Uterus (tissue), 3 donors: ENCODE measurements at regions not wholly inside any gene's neighbourhood (a gene's known extent, or its start where the extent isn't known, plus 50 kb on each side); places are given as distances from the start of the nearest gene placed in this dataset.
"Not testable (repeated sequence)": the region's sequence is repeated elsewhere in the genome, so short reads cannot be mapped to it uniquely, and the experiment has no call there.

Experiments
- DNase-seq, 2 donors: peaks; one replicate each; pipeline ENCODE4 v3.0.0-alpha.2; 2019 to 2020
- H3K27ac ChIP-seq, 2 donors: fragments of 200-600 bp; sonication (generic); 1 replicate in 1 of 2; 2 replicates in 1 of 2; pipeline ENCODE4 v1.5.1; 2016 to 2018
- H3K27me3 ChIP-seq, 2 donors: fragments of 200-600 bp; sonication (generic); one replicate each; pipeline ENCODE4 v1.5.1; 2018 to 2019; ENCODE audit warnings: control low read depth in 1 of 2
- H3K36me3 ChIP-seq, 2 donors: fragments of 200-600 bp; sonication (generic); one replicate each; pipeline ENCODE4 v1.5.1; 2019; ENCODE audit warnings: control low read depth in 1 of 2
- H3K4me1 ChIP-seq, 2 donors: fragments of 200-600 bp; sonication (generic); one replicate each; pipeline ENCODE4 v1.5.1; 2018 to 2019; ENCODE audit warnings: control low read depth in 1 of 2
- H3K4me3 ChIP-seq, 2 donors: fragments of 200-600 bp; sonication (generic); 1 replicate in 1 of 2; 2 replicates in 1 of 2; pipeline ENCODE4 v1.5.1; 2018 to 2019; ENCODE audit warnings: mild to moderate bottlenecking in 1 of 2
- H3K9me3 ChIP-seq, 2 donors: fragments of 200-600 bp; sonication (generic); one replicate each; pipeline ENCODE4 v1.5.1; 2019; ENCODE audit warnings: control low read depth in 1 of 2
- intact Hi-C: fragments of 100-400 bp; cut with DNase I; formaldehyde crosslinking; loops from one replicate; pipeline ENCODE4 v1.15.1; 2023; ENCODE audit warnings: low total_unique reads
- donor health status: DM: yes; HTN: yes; CAD: no.

DNA sequence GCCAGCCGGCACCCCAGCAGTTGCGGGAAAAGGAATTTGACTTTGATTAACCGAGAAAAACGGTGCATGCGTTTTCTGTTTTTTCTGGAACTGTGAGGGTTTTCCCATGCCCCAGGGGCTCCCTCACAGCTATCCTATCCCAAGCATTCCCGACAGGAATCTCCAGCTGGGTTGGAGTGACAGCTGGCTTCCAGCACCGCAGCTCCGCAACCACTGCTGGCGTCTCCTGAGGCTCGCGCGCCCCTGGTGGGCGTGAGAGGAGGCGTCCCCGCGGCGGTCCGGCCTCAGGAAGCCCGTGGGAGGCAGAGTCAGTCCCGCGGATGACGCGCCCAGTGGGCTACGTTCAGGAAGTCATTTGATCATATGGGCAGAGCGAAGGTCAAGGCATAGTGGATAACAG, 623.2 kb downstream of the SPATA31A6 start:
- H3K27ac ChIP-seq, H3K4me1 ChIP-seq, intact Hi-C loops, H3K27me3 ChIP-seq, H3K9me3 ChIP-seq, H3K4me3 ChIP-seq, H3K36me3 ChIP-seq, DNase-seq: not testable (repeated sequence)

DNA sequence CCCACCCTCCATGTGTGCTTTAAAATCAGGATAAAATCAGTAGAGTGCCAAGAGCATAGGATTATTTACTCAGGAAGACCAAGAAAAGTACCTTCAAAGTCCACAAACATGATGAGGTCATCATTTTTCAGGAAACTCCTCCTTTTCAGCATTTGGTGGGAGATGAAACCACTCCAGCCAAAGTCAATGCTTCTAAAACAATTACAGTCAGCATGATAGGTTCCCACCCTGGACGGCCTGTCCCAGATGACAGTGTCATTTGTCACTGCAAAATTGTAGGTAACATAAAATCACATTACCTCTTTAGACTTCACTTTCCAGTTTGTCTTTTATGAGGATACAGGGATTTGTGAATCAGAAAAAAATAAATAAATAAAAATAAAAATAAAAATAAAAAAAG, 638.0 kb downstream of the SPATA31A6 start:
- H3K4me1 ChIP-seq, H3K27ac ChIP-seq, intact Hi-C loops: not testable (repeated sequence)

DNA sequence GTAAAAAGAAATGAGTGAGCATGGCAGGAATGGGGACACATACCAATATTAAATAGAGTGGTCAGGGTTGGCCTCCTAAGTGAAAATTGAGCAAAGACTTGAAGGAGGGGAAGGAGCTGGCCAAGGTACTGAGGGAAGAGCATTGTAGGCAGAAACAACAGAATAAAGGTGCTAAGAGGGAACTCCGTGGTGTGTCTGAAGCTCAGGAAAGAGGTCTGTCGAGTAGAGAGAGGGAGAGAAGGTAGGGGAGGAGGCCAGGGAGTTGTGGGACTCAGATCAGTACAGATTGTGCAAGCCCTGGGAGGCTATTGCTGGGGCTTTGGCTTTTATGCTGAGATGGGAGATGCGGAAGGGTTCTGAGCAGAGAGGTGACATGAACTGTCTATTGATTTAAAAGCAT, 664.7 kb downstream of the SPATA31A6 start:
- DNase-seq, H3K4me1 ChIP-seq, intact Hi-C loops: not testable (repeated sequence)

More for the DNA sequence above, 638.0 kb downstream of the SPATA31A6 start:
- DNase-seq, H3K36me3 ChIP-seq, H3K27me3 ChIP-seq, H3K4me3 ChIP-seq, H3K9me3 ChIP-seq: not testable (repeated sequence)

DNA sequence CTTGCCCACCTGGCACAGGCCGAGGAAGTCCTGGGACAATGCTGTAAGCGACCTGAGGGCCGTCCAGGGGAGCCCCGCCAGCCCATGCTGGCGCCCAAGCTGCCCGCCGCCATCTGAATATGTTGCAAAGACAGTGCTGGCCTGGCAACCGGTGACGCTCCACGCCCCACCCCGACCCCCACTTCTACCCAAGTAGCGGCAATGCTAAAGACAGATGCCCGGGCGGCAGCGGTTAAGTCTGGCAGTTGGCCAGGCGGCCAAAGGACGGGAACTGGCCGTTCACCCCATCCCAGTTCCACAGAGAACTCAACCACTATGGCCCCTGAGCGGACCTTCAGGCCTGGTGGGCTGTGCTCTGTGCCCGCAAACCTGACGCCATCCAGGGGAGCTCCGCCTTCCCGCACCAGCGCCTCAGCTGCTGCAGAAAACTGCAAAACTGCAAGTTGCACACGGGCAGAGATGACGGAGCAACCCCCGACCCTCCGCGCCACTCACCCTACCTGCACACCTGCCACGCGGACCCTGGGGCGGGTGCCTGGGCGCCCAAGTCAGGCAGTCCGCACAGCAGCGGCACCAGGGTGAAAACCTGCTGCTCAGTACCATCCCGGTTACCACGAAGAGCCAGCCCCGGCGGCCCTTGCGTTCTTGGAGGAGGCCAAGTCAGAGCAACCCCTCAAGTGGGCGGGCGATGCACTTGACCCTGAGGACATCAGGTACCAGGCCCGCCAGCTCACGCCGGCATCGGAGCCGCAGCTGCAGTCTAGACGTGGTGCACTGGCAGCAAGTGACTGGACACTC, 667.6 kb downstream of the SPATA31A6 start:
- DNase-seq = not testable (repeated sequence)

More for the DNA sequence above, 664.7 kb downstream of the SPATA31A6 start:
- H3K9me3 ChIP-seq, H3K27me3 ChIP-seq, H3K4me3 ChIP-seq, H3K27ac ChIP-seq, H3K36me3 ChIP-seq: not testable (repeated sequence)

DNA sequence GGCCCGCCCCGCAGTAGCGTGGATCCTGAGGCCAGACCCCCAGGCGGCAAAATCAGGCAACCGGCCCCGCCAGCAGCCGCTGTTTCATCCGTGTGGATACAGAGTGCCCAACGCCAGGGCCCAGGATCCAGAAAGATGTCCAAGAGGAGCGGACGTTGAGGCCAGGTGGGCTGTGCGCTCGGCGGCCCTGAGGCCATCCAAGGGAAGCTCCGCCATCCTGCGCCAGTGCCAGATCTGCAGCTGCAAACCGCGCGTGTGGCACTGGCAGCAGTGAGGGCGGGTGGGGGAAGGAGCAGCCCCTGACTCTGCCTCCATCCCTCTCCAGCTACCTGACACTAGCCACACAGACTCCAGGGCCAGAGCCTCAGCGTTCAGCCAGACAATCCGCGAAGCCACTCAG, 668.2 kb downstream of the SPATA31A6 start:
- not testable (repeated sequence) for H3K4me3 ChIP-seq

More for the DNA sequence above, 667.6 kb downstream of the SPATA31A6 start:
- H3K4me3 ChIP-seq, H3K27ac ChIP-seq, H3K27me3 ChIP-seq, H3K9me3 ChIP-seq, H3K4me1 ChIP-seq, intact Hi-C loops, H3K36me3 ChIP-seq: not testable (repeated sequence)

DNA sequence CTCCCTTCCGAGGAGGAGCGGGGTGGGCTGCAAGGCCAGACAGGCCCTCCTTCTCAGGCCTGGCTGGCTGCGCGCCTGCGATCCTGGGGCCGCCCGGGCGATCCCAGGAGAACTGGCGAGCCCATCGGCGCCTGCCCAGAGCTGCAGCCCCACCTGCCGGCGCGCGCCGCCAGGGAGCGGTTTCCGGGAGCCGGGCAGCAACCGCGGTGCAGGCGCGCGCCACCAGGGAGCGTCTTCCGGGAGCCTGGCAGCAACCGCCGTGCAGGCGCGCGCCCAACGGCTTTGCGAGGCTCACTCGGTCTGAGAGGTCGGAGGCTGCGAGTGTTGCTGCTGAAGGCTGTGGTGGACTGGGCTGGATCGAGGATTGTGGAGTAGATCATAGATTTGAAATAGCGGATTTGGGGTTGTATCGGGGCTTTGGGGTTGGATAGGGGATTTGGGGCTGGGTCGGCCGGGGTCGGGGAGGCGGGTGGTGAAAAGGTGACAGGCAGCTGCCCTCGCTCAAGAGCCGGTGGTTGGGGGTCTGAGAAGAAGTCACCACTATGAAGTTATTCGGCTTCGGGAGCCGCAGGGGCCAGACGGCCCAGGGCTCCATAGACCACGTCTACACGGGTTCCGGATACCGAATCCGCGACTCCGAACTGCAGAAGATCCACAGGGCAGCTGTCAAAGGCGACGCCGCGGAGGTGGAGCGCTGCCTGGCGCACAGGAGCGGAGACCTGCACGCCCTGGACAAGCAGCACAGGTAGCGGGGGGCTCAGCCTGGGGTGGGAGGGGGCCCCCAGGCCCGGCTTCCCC, 668.9 kb downstream of the SPATA31A6 start:
- H3K9me3 ChIP-seq, H3K4me1 ChIP-seq, intact Hi-C loops, H3K36me3 ChIP-seq, H3K27me3 ChIP-seq, H3K4me3 ChIP-seq, H3K27ac ChIP-seq: not testable (repeated sequence)
- peak in 1 of 2 donors; percentile 35 for DNase-seq

More for the DNA sequence above, 668.2 kb downstream of the SPATA31A6 start:
- H3K27me3 ChIP-seq, H3K27ac ChIP-seq, H3K36me3 ChIP-seq, intact Hi-C loops, H3K4me1 ChIP-seq, H3K9me3 ChIP-seq, DNase-seq: not testable (repeated sequence)

DNA sequence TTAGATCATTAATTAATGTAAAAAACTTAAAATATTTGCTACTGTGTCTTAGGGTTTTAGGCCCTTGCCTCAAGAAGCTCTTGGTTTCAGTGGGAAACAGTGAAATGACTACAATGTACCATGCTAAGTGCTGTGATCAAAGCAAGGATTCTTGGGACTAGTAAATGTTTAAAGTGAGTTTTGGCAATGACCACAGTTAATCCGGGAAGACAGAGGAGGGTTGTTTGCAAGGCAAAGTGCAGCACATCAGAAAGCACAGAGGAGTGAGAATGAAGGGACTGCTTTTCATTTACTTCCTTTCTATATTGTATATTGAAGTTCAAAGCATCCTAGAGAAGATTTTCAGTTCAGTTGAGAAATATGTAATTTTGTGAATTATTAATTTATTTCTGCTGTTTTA, 676.7 kb downstream of the SPATA31A6 start:
- H3K27ac ChIP-seq, H3K36me3 ChIP-seq, H3K27me3 ChIP-seq, H3K4me1 ChIP-seq, intact Hi-C loops, H3K4me3 ChIP-seq, H3K9me3 ChIP-seq, DNase-seq: not testable (repeated sequence)

DNA sequence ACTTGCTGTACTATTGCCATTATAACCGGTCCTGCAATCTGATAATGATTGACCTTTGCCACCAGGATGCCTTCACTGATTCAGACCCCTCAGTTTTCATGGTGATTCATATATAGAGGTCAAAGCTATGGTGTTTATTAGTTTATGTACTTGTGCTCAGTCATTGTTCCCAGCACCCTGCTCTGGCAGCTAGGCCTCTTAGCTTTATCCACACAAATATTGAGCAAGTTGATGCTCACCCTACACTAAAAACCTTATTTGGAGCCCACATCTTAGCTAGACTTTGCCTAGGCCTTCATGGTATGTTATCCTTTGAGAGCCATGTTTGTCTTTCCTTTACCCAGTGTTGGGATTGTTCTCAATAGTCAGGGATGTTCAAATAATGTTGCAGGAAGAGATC, 679.0 kb downstream of the SPATA31A6 start:
- H3K27me3 ChIP-seq, DNase-seq, H3K9me3 ChIP-seq, H3K27ac ChIP-seq, H3K4me1 ChIP-seq, H3K4me3 ChIP-seq, intact Hi-C loops, H3K36me3 ChIP-seq: not testable (repeated sequence)
